HG03442 (cell line): ENCODE measurements at regions not wholly inside any gene's neighbourhood (a gene's known extent, or its start where the extent isn't known, plus 50 kb on each side); places are given as distances from the start of the nearest gene placed in this dataset.
A peak's percentile ranks its signal among the peaks of the same experiment; 100 is the strongest.
"Not testable (repeated sequence)": the region's sequence is repeated elsewhere in the genome, so short reads cannot be mapped to it uniquely, and the experiment has no call there.

ENCODE experiments used
- ATAC-seq: cut with Tn5 transposase; IDR thresholded peaks from one replicate; pipeline ENCODE4 v1.9.1; 2021; ENCODE audit warnings: mild to moderate bottlenecking, moderate library complexity; ENCODE audit not compliant: unreplicated experiment

DNA sequence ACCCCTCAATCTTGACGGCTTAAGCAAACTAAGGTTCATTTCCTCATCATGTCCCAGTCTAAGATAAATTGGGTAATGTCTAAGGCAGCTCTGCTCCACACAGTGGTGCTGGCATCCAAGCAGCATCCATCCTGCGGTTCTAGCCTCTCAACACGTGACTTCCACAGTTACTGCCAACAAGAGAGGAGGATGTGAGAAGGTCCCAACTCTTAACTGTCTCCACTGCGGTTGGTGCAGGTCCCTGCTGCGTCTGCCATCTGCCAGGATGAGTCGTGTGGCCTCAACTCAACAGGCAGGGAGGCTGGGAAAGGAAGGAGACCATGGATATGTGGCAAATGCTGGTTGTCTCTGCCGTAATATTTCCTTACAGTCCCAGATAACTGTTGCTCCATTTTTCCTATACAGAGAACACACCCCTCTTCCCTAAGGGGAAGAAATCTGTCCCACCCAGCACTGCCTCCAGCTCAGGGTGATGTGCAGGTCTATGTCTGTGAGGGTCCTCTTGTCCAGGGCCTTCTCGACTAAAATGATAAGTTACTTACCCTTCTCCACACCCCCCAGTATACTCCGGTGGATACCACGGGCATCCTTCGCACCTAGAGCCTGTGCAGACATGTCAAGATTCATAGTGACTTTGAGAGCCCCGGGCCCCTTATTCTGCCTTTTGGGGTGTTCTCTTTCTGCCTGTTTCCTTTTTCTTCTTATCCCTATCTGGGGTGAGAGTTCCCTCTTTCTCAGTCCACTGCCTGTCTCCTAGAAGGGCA is 64.7 kb downstream of the KCNJ18 start:
- ATAC-seq, result no peak

- ATAC-seq, result not testable (repeated sequence)
These were observed 67.3 kb downstream of the KCNJ18 start for GRCh38 chr17:21759636-21760035.

GRCh38 chr17:21763738-21764340 is 71.5 kb downstream of the KCNJ18 start:
- not testable (repeated sequence) for ATAC-seq

GRCh38 chr17:21765651-21766290 is 73.4 kb downstream of the KCNJ18 start:
- not testable (repeated sequence) for ATAC-seq

GRCh38 chr17:21766565-21766964 is 74.2 kb downstream of the KCNJ18 start:
- ATAC-seq, result not testable (repeated sequence)

DNA sequence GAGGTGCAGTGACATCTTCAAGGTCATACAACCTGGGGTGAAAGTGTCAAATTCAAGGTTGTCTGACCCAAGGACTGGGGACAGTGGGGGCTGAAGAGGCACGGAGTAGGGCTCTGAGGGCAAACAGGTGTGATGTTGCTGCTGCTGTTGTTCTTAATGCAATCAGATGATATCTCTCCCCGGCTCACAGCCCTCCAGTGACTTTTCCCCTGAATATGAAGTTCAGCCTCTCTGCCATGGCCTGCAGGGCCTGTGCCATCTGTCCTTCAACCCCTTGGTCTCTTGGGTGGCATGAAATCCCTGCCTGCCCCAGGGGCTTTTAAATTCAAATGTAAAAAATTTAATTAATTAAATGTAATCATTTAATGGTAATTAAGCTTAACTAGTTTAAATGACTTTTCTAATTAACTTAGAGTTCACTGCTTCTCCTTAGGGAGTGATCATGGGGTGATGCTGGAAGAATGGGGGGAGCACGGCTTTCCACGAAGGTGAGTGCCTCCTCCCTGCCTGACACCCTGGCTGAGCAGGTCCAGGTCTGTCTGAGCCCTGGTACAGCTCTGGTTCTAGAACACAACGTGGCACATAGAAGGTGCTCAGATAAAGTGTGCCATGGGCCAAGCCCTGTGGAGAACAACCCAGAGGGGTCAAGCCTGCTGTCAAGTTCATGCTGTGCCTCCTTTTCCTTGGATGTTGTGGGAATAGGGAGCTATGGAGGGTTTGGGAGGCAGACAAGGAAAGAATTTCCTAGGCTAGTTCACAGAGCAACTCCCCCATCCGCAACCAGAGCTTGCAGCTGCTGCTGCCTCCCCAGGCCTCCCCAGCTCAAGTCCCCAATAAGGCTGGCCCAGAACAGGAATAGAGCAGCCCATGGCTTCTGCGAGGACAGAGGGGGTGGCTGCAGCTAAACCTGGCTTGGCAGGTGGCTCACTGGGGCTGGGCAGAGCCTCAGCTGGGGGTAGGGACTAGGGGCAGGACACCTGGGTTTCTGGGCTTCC is 75.1 kb downstream of the KCNJ18 start:
- not testable (repeated sequence) for ATAC-seq

GRCh38 chr17:21768244-21768643 is 75.9 kb downstream of the KCNJ18 start:
- ATAC-seq, result not testable (repeated sequence)

- not testable (repeated sequence) for ATAC-seq
These were observed 76.6 kb downstream of the KCNJ18 start for GRCh38 chr17:21768729-21769462.

GRCh38 chr17:21769781-21770180 is 77.5 kb downstream of the KCNJ18 start:
- ATAC-seq, result not testable (repeated sequence)

DNA sequence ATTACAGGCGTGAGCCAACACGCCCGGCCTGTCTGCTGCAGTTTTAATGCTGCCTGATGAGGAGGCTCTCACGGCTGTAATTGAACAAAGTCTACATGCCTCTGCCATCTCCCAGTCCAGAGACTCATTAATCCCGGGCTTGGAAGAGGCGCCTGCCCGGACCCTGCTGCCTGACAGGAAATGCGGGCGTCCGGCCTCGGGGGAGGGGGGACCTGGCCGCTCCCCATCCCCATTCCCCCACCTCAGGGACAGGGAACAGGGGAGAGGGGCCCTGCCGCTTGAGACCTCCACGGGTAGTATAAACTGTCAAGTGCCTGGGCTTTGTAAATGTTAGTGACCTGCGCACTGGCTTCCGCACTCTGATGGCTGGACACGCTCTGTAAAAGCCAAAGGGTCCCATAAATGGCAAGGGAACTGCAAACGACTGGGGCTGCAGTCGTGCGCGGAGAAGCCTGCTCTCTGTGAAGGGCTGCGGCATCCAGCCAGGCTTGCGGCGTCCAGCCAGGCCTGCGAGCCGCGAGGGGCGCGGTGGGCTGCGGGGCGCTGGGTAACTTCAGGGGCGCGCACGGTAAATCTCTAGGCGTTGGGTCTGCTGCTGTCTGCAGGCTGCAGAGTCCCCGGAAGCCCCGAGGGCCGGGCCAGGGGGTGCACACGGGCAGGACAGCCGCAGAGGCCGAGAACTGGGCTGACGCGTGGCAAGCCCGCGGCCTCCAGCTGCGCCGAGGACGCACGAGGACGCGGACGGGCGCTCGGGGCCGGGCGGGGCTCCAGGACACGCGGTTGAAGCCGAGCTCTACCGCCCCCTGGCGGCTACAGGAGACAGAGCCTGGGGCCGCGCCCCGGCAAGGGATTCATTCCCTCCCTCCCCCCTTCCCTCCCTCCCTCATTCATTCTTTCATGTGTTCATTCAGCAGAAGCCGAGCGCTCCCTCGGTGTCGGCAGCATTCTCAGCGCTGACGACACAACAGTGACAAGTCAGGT is 78.4 kb downstream of the KCNJ18 start:
- peak; percentile 52 for ATAC-seq

DNA sequence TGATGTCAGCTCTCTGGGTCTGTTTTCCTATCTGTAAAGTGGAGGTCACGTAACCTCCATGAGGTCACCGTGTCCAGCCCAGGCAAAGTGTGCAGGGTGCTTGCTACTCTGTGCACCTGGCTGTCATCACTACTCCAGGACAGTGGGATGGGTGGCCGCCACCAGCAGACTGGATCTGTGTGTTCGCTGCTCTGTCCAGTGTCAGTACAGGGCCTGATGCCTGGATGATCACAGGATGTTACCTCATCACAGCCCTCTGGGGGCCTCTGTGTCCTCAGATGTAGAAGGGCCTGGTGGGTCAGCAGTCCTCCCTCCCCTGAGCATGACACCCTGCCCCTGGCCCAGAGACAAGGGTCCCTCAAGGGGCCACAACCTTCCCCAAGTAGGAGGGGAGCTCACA is 80.0 kb downstream of the KCNJ18 start:
- no peak for ATAC-seq

DNA sequence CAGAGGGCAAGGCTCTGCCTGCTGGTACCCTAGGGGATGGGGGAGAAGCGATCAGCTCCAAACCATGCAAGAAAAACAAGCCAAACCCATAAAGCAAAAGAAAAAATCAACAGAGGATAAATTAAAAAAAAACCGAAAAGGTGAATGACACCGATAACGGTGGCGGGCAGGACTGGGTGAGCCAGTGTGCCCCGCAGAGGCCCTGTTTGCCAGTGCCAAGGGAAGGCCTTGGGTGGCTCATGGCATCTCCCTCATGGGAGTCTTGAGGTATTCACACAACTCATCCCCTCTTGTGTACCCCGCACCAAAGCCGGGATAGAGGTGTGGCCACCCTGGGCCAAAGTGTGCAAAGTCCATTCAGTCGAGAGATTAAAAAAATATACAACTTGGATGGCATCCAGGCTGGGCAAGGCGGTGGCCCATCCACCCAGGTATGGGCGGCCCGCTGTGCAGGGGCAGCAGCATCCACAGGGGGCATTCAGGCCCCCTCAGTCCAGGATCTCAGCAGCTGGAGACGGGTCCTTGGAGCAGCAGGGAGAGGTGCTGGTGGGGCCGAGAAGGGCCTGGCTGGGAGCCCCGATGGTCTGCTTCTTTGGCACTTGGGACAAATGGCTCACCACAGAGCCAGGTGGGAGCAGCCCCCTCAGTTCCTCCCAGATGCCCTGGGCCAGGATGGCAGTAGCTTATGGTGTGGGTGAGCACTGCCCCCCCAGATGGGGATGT is 80.8 kb downstream of the KCNJ18 start:
- ATAC-seq, result not testable (repeated sequence)

DNA sequence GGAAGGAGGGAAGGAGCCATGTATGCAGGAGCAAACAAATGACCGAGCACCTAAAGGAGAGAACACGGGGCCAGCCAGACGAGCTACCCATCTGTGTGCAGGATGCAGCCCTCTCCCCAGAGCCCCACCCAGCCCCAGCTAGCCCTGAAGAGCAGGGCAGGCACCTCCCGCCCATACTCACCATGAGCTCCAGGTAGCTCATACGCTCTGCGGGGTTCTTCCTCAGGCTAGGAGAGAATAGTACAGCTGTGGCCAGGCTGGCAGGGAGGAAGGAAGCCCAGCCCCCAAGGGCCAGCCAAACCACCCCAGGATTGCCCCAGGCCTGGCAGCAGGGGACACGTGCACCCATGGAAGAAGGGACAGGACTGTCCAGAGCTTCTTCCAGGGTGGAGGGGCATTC is 81.9 kb downstream of the KCNJ18 start:
- no peak for ATAC-seq

- not testable (repeated sequence) for ATAC-seq
These were observed 83.2 kb downstream of the KCNJ18 start for GRCh38 chr17:21775566-21775965.

GRCh38 chr17:21776921-21777320 is 84.6 kb downstream of the KCNJ18 start:
- ATAC-seq, result not testable (repeated sequence)

GRCh38 chr17:21778866-21779265 is 86.5 kb downstream of the KCNJ18 start:
- not testable (repeated sequence) for ATAC-seq

GRCh38 chr17:21780293-21780888 is 88.1 kb downstream of the KCNJ18 start:
- not testable (repeated sequence) for ATAC-seq
